Endodermal cell (in vitro differentiated cells): ENCODE measurements at regions not wholly inside any gene's neighbourhood (a gene's known extent, or its start where the extent isn't known, plus 50 kb on each side); places are given as distances from the start of the nearest gene placed in this dataset.
A peak's percentile ranks its signal among the peaks of the same experiment; 100 is the strongest.

Experiments used
- DNase-seq: peaks from one replicate; pipeline ENCODE4 v3.0.0-alpha.2; 2017
- H3K27ac ChIP-seq: 2 replicates; pipeline ENCODE4 v1.5.1; 2013; ENCODE audit warnings: mild to moderate bottlenecking, low read depth, low read length, moderate library complexity
- H3K27me3 ChIP-seq: 2 replicates; pipeline ENCODE4 v1.6.1; 2013; ENCODE audit warnings: mild to moderate bottlenecking, low read length, moderate library complexity; ENCODE audit not compliant: insufficient read depth, control insufficient read depth, poor library complexity, severe bottlenecking
- H3K36me3 ChIP-seq: 2 replicates; pipeline ENCODE4 v1.7.0; 2013; ENCODE audit warnings: mild to moderate bottlenecking, low read length, moderate library complexity; ENCODE audit not compliant: control insufficient read depth, insufficient read depth
- H3K4me1 ChIP-seq: one replicate; pipeline ENCODE4 v1.7.0; 2013; ENCODE audit warnings: low read length; ENCODE audit not compliant: control insufficient read depth, insufficient read depth
- H3K4me3 ChIP-seq: 2 replicates; pipeline ENCODE4 v1.5.1; 2013; ENCODE audit warnings: mild to moderate bottlenecking, low read length, moderate library complexity
- H3K9ac ChIP-seq: 2 replicates; pipeline ENCODE4 v1.6.1; 2013; ENCODE audit warnings: mild to moderate bottlenecking, low read length, moderate library complexity; ENCODE audit not compliant: poor library complexity, severe bottlenecking; ENCODE audit errors: extremely low read depth
- H3K9me3 ChIP-seq: 2 replicates; pipeline ENCODE4 v1.6.1; 2013; ENCODE audit warnings: mild to moderate bottlenecking, low read length, moderate library complexity; ENCODE audit not compliant: control insufficient read depth
- H3K27ac Mint-ChIP-seq: 2 replicates; pipeline ENCODE4 v1.8.0; 2020; ENCODE audit warnings: mixed read lengths
- H3K27me3 Mint-ChIP-seq: 2 replicates; pipeline ENCODE4 v1.8.0; 2021; ENCODE audit warnings: mild to moderate bottlenecking, mixed read lengths; ENCODE audit not compliant: insufficient read depth
- H3K36me3 Mint-ChIP-seq: 2 replicates; pipeline ENCODE4 v1.8.0; 2020; ENCODE audit warnings: low read depth, mixed read lengths
- H3K4me1 Mint-ChIP-seq: 2 replicates; pipeline ENCODE4 v1.8.0; 2020; ENCODE audit warnings: mixed read lengths
- H3K4me3 Mint-ChIP-seq: 2 replicates; pipeline ENCODE4 v1.8.0; 2020; ENCODE audit warnings: mild to moderate bottlenecking, moderate library complexity, mixed read lengths
- H3K9me3 Mint-ChIP-seq: 2 replicates; pipeline ENCODE4 v1.8.0; 2020; ENCODE audit warnings: mild to moderate bottlenecking, mixed read lengths
- WGBS, 2 experiments: methylation state at CpG; one replicate each; pipeline versions ENCODE4 v1.1.5 to v1.1.7; 2013; ENCODE audit warnings: missing lambda C conversion rate in 2 of 2, mixed read lengths in 1 of 2; ENCODE audit not compliant: insufficient coverage in 1 of 2, insufficient read length in 1 of 2; 5-methylcytosine and 5-hydroxymethylcytosine counted together
- TF ChIP-seq, protein P1 (sequence below): fragments of 200-600 bp; sonication (generic); conservative IDR thresholded peaks from 2 replicates; pipeline ENCODE4 v1.5.0; 2021; ENCODE audit warnings: antibody characterized with exemption, mild to moderate bottlenecking

DNA sequence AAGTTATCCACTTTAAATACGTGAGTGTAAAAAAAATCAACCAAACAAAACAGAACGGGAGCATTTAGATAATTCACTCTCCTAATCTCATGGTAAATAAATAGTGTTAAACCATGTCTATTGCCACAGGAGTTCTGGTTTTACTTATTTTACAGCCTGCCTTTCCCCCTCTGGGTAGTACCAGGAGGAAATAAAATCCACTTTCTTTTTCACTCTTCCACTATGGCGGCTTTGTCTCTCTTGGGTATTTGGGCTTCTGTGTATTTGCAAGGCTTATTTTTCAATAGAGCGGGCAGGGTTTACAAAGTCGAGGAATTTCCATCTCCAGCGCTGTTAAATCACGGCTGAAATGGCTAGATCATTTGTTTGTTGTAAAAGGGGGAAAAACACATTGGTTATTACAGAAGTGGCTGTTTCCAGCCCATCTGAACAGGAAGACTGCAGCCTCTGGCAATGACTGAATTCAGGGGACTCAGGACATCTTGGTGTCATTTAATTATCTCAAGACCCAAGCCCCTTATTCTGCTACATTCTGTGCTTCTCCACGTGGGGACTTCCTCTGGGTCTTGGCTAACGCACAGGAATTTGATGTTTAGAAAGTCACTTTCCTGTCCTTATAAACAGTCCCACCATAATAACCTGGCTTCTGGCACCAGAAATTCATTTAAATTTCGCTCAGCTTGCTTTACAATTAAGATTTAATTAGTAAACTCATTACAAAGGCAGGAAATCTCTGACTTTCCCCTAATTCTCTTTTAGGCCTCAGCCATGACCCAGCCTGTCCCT, 323.9 kb downstream of the GATA3 start:
- TF ChIP-seq, protein P1, sequence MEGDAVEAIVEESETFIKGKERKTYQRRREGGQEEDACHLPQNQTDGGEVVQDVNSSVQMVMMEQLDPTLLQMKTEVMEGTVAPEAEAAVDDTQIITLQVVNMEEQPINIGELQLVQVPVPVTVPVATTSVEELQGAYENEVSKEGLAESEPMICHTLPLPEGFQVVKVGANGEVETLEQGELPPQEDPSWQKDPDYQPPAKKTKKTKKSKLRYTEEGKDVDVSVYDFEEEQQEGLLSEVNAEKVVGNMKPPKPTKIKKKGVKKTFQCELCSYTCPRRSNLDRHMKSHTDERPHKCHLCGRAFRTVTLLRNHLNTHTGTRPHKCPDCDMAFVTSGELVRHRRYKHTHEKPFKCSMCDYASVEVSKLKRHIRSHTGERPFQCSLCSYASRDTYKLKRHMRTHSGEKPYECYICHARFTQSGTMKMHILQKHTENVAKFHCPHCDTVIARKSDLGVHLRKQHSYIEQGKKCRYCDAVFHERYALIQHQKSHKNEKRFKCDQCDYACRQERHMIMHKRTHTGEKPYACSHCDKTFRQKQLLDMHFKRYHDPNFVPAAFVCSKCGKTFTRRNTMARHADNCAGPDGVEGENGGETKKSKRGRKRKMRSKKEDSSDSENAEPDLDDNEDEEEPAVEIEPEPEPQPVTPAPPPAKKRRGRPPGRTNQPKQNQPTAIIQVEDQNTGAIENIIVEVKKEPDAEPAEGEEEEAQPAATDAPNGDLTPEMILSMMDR = no peak
- Mint-ChIP-seq H3K4me1 (peaks cover 43% of the 10 kb centered on the region), H3K36me3 (no peaks in the 10 kb centered on the region), H3K9me3 (no peaks in the 10 kb centered on the region), H3K4me3 (no peak overlapping the region), H3K27ac (peak overlapping the region; percentile 59), H3K27me3 (peaks cover 2% of the 10 kb centered on the region)
- no peak for DNase-seq
- Histone ChIP-seq H3K27me3 (no peaks in the 10 kb centered on the region), H3K4me3 (no peak overlapping the region), H3K9ac (no peak overlapping the region), H3K36me3 (no peaks in the 10 kb centered on the region), H3K27ac (no peak overlapping the region), H3K9me3 (no peaks in the 10 kb centered on the region), H3K4me1 (peaks cover 11% of the 10 kb centered on the region)
- 64 to 81% methylated on average over 7 to 10 of the region's 10 CpGs for WGBS, 2 experiments

DNA sequence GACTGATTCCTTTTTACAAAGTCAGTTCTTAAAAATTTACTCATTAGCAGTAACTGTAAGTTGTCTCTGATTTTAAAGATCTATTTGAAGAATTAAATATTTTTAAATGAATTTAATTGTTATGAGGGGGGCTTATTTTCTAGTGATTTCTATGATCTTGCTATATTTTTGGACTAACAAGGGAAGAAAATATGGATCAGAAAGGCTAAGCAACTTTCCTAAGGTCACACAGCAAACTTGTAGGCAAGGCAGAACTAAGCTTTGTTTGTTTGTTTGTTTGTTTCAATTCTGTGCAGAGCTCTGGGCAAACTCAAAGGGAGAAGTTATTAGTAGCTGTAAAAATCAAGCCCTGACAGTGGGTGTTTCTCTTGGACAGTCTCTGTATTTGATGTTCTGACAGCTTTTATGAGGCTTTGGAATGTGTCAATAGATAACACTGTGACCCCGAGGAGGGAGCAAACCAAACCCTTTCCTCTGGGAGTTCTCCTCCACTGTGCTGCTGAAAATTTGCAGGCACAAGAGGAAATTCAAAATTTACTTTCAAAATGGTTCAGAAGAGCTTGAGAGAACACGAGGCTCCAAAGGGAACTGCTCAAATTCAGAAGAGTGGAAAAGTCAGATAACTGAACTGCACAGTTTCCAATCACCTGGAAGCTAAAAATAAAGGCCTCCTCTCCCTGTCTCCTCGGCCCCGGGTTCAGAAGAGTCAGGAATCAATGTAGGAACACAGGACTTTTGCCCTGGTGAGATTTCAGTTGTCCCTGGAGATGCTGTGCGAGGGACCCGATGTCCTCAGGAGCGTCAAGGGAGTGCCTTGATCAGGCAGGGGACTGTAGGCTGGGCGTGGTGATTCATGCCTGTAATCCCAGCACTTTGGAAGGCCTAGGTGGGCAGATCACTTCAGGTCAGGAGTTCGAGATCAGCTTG, 325.7 kb downstream of the GATA3 start:
- WGBS, 2 experiments = 87% methylated on average over 8 to 9 of the region's 9 CpGs
- H3K9ac ChIP-seq = no peak overlapping the region

DNA sequence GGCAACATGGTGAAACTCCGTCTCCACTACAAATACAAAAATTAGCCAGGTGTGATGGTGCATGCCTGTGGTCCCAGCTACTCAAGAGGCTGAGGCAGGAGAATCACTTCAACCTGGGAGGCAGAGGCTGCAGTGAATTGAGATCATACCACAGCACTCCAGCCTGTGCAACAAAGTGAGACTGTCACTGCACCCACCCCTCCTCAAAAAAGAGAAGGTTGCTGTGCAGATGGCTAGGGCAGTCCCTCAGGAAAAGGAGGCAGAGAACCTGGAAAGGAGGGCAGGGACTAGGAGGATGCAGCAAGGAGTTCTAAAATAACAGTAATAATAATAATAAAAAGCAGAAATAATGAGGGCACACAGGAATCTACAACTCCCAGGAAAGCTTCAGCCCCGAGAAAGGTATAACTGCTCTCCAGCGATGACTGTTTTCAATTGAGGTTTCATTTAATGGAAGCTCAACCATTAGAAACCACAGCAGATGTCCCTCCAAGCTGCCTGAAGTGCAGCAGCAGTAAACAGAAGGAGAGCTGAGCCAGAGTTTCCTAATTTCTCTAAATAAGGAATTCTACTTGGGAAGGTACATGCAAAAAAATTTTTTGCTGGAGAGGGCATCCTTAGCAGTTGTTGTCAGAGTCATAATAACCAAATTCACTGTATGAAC, 326.5 kb downstream of the GATA3 start:
- H3K4me3 ChIP-seq = no peak overlapping the region
- WGBS, 2 experiments = 93 to 100% methylated on average over 3 of the region's 3 CpGs
- Mint-ChIP-seq H3K4me1 (peaks cover 38% of the 10 kb centered on the region), H3K36me3 (no peaks in the 10 kb centered on the region), H3K27me3 (peaks cover 8% of the 10 kb centered on the region), H3K9me3 (peaks cover 7% of the 10 kb centered on the region), H3K27ac (no peak overlapping the region), H3K4me3 (no peak overlapping the region)
- peaks cover 11% of the 10 kb centered on the region for H3K4me1 ChIP-seq
- H3K27ac ChIP-seq = no peak overlapping the region
- H3K9ac ChIP-seq = no peak overlapping the region
- peaks cover 9% of the 10 kb centered on the region for H3K9me3 ChIP-seq
- no peaks in the 10 kb centered on the region for H3K36me3 ChIP-seq
- DNase-seq = no peak
- TF ChIP-seq, protein P1 = no peak
- H3K27me3 ChIP-seq = no peaks in the 10 kb centered on the region

More for the DNA sequence above, 325.7 kb downstream of the GATA3 start:
- H3K4me3 ChIP-seq = no peak overlapping the region
- peaks cover 40% of the 10 kb centered on the region for H3K4me1 Mint-ChIP-seq
- DNase-seq = no peak
- no peak overlapping the region for H3K4me3 Mint-ChIP-seq
- peaks cover 11% of the 10 kb centered on the region for H3K4me1 ChIP-seq
- H3K27me3 Mint-ChIP-seq = peaks cover 5% of the 10 kb centered on the region
- H3K36me3 ChIP-seq = no peaks in the 10 kb centered on the region
- no peak overlapping the region for H3K27ac ChIP-seq
- H3K36me3 Mint-ChIP-seq = no peaks in the 10 kb centered on the region
- no peaks in the 10 kb centered on the region for H3K27me3 ChIP-seq
- H3K27ac Mint-ChIP-seq = no peak overlapping the region
- TF ChIP-seq, protein P1 = no peak
- peaks cover under 1% of the 10 kb centered on the region for H3K9me3 ChIP-seq
- H3K9me3 Mint-ChIP-seq = peaks cover under 1% of the 10 kb centered on the region
